CD4-positive, CD25-positive, alpha-beta regulatory T cell (primary cell): ENCODE measurements at regions not wholly inside any gene's neighbourhood (a gene's known extent, or its start where the extent isn't known, plus 50 kb on each side); places are given as distances from the start of the nearest gene placed in this dataset.

ENCODE experiments used
- ATAC-seq, 2 donors: fragments of 150-1000 bp; cut with Tn5 transposase; one replicate each; pipeline ENCODE4 v1.10.0; 2021; ENCODE audit warnings: low read depth in 2 of 2, moderate number of reproducible peaks in 2 of 2, moderate library complexity in 1 of 2
- DNase-seq, 3 donors: peaks; one replicate each; pipeline versions ENCODE4 v3.0.0 to v3.0.0-alpha.2; 2012 to 2022; ENCODE audit warnings: mixed read lengths in 1 of 3
- H3K27ac ChIP-seq: one replicate; pipeline ENCODE4 v1.7.0; 2013; ENCODE audit warnings: mild to moderate bottlenecking, low read length; ENCODE audit not compliant: insufficient read depth, poor library complexity, severe bottlenecking
- H3K27me3 ChIP-seq: one replicate; pipeline ENCODE4 v1.7.0; 2013; ENCODE audit warnings: low read length; ENCODE audit not compliant: control insufficient read depth, insufficient read depth
- H3K36me3 ChIP-seq: one replicate; pipeline ENCODE4 v1.7.0; 2013; ENCODE audit warnings: mild to moderate bottlenecking, low read length, moderate library complexity; ENCODE audit not compliant: control insufficient read depth, insufficient read depth
- H3K4me1 ChIP-seq: 2 replicates; pipeline ENCODE4 v1.7.0; 2013; ENCODE audit warnings: mild to moderate bottlenecking, low read length; ENCODE audit not compliant: insufficient read depth, control insufficient read depth, poor library complexity, severe bottlenecking
- H3K4me3 ChIP-seq: one replicate; pipeline ENCODE4 v1.7.0; 2013; ENCODE audit warnings: low read depth, mild to moderate bottlenecking, low read length, moderate library complexity
- H3K9me3 ChIP-seq, 2 experiments: 1 replicate in 1 of 2; 2 replicates in 1 of 2; pipeline ENCODE4 v1.7.0; 2013; ENCODE audit warnings: low read length in 2 of 2, mild to moderate bottlenecking in 1 of 2, moderate library complexity in 1 of 2; ENCODE audit not compliant: control insufficient read depth in 2 of 2
- H3K27ac Mint-ChIP-seq, 3 donors: one replicate each; pipeline ENCODE4 v1.8.0; 2020 to 2022; ENCODE audit warnings: mild to moderate bottlenecking in 3 of 3, mixed read lengths in 3 of 3, moderate library complexity in 2 of 3
- H3K27me3 Mint-ChIP-seq: one replicate; pipeline ENCODE4 v1.8.0; 2022; ENCODE audit warnings: mild to moderate bottlenecking, mixed read lengths
- H3K36me3 Mint-ChIP-seq: one replicate; pipeline ENCODE4 v1.8.0; 2020; ENCODE audit warnings: mixed read lengths
- H3K4me1 Mint-ChIP-seq, 4 donors: one replicate each; pipeline ENCODE4 v1.8.0; 2020 to 2022; ENCODE audit warnings: mixed read lengths in 4 of 4, mild to moderate bottlenecking in 1 of 4
- H3K4me3 Mint-ChIP-seq, 4 donors: one replicate each; pipeline ENCODE4 v1.8.0; 2020 to 2022; ENCODE audit warnings: mild to moderate bottlenecking in 4 of 4, mixed read lengths in 4 of 4, moderate library complexity in 3 of 4
- H3K9me3 Mint-ChIP-seq, 7 donors: one replicate each; pipeline ENCODE4 v1.8.0; 2020 to 2022; ENCODE audit warnings: mixed read lengths in 7 of 7, mild to moderate bottlenecking in 3 of 7, moderate library complexity in 2 of 7

DNA sequence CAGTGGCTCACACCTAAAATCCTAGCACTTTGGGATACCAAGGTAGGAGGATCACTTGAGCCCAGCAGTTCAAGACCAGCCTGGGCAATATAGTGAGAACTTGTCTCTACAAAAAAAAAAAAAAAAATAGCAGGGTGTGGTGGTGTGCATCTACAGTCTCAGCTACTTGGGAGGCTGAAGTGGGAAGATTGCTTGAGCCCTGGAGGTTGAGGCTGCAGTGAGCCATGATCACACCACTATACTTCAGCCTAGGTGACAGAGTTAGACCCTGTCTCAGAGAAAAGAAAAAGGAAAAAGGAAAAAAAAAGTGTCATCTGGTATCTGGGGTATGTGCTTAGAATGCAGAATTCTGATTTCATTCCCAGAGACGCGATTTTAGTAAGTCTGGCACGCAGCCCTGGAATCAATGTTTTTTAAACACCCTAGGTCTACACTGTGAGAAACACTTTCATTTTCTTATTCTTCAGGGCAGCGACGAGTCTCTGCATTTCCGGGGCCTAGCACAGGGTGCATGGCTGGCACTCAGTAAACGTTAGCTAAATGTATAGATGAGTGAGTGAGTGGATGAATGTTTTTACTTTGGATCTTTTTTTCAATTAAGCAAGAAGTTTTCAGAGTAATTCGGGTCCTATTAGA lies 243.8 kb upstream of the PWP1 start:
- H3K27ac ChIP-seq, result no peak overlapping the region
- peaks cover 0 to 50% (median 14%) of the 10 kb centered on the region in 4 donors for H3K4me1 Mint-ChIP-seq

DNA sequence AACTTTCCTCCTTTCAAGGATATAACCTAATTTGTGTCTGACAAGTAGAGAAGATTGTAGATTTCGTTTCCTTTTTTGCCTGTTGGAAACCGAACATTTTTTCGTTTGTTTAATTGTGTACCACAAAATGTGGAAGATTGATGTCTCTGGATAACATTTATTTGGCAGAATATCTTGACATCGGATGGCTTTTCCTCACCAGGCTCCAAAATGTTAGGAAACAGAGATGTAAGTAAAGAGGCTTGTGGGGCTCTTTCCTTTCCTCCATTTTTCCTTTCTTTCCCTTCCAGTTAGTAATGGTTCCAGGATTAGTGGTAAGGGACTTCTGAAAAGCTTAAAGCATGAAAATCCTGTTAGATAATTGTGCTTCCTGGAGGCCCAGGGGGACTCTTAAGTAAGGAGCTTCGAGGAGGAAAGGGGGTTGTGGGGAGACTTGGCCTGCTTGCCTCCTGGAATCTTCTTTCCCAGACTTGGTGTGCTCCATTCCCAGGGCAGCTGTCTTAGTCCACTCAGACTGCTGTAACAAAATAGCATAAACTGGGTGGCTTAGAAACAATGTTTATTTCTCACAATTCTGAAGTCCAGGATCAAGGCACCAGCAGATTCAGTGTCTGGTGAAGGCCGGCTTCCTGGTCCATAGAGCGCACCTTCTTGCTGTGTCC lies 243.1 kb upstream of the PWP1 start:
- H3K27ac Mint-ChIP-seq, result peak overlapping the region in 2 of 3 donors; percentile 77 to 87
- peak overlapping the region; percentile 60 for H3K4me3 ChIP-seq
- H3K4me1 Mint-ChIP-seq, result peaks cover 0 to 50% (median 14%) of the 10 kb centered on the region in 4 donors
- H3K9me3 ChIP-seq, result no peaks in the 10 kb centered on the region
- no peak for ATAC-seq
- peak overlapping the region; percentile 70 to 87 (median 76) for H3K4me3 Mint-ChIP-seq
- no peak overlapping the region for H3K27ac ChIP-seq
- H3K36me3 ChIP-seq, result no peaks in the 10 kb centered on the region
- peaks cover 8% of the 10 kb centered on the region for H3K36me3 Mint-ChIP-seq
- DNase-seq, result peak in 1 of 3 donors; percentile 4
- H3K27me3 Mint-ChIP-seq, result no peaks in the 10 kb centered on the region
- H3K9me3 Mint-ChIP-seq, result peaks cover 0 to 2% (median 0%) of the 10 kb centered on the region in 7 donors
- H3K27me3 ChIP-seq, result no peaks in the 10 kb centered on the region
- no peaks in the 10 kb centered on the region for H3K4me1 ChIP-seq

More for the DNA sequence above, 243.8 kb upstream of the PWP1 start:
- Histone ChIP-seq H3K27me3 (no peaks in the 10 kb centered on the region), H3K4me3 (peak overlapping the region; percentile 60), H3K4me1 (no peaks in the 10 kb centered on the region), H3K9me3 (no peaks in the 10 kb centered on the region), H3K36me3 (no peaks in the 10 kb centered on the region)
- ATAC-seq, result peak; percentile 85
- peak overlapping the region in 2 of 3 donors; percentile 77 to 87 for H3K27ac Mint-ChIP-seq
- no peaks in the 10 kb centered on the region for H3K27me3 Mint-ChIP-seq
- H3K36me3 Mint-ChIP-seq, result peaks cover 8% of the 10 kb centered on the region
- DNase-seq, result peak in 2 of 3 donors; percentile 14 to 56
- peaks cover 0 to 2% (median 0%) of the 10 kb centered on the region in 7 donors for H3K9me3 Mint-ChIP-seq
- peak overlapping the region; percentile 70 to 87 (median 76) for H3K4me3 Mint-ChIP-seq

DNA sequence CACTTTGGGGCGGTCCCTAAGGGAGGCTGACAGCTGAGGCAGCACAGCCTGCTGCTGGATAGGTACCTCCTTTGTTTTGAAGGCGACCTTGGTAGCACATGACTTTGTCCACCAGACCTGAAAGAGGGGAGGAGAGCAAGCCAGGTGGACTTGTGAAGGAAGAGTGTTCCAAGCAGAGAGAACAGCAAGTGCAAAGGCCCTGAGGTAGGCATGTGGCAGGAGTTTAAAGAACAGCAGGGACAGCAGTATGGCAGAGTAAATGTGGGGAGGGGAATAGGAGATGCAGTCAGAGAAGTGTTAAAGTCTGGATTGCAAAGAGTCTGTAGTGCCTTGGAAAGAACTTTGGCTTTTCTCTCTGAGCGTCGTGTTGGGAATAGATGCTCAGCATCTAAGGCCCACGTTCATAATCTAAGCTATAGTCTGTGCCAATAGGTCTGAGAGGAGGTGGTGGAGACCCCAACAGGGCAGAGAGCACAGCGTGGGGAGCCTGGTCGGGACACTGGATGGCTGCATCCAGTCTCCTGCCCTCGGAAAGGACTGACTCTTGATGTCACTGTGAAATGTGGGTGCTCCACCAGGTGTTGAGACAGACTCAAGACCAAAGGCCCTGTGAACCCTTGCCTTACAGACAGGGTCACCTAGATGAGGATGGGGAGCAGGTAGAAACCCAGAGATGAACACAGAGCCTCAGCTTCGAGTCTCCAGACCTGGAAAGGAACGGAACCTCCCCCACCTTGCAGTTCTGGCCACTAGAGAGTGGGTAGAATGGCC lies 242.1 kb upstream of the PWP1 start:
- Histone ChIP-seq H3K9me3 (no peaks in the 10 kb centered on the region), H3K27me3 (no peaks in the 10 kb centered on the region), H3K27ac (no peak overlapping the region), H3K4me3 (no peak overlapping the region), H3K4me1 (no peaks in the 10 kb centered on the region), H3K36me3 (no peaks in the 10 kb centered on the region)
- Mint-ChIP-seq H3K36me3 (peaks cover 8% of the 10 kb centered on the region), H3K27ac (peak overlapping the region in 2 of 3 donors; percentile 7 to 87), H3K4me3 (peak overlapping the region in 1 of 4 donors; percentile 41), H3K9me3 (peaks cover 0 to 1% (median 0%) of the 10 kb centered on the region in 7 donors), H3K27me3 (no peaks in the 10 kb centered on the region), H3K4me1 (peaks cover 0 to 53% (median 14%) of the 10 kb centered on the region in 4 donors)
- no peak for ATAC-seq
- DNase-seq, result no peak

DNA sequence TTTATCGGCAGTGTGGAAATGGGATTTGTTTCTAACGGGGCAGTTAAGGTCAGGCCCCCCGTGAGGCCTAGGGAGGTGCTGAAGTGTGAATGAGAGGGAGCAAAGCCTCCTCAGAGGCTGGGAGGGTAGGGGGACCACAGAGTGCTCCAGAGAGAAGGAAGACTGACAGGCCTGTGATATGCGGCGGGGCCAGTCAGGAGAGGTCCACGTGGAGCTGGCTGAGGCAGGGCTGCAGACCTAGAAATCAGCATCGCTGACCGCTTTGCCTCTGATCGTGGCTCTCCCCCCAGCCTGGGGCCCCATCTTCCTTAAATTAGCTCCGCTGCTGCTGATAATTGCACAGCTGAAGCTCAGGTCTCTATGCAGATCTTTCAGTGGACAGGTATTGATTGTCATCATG lies 240.8 kb upstream of the PWP1 start:
- Histone ChIP-seq H3K27ac (no peak overlapping the region), H3K9me3 (no peaks in the 10 kb centered on the region), H3K27me3 (no peaks in the 10 kb centered on the region), H3K4me1 (no peaks in the 10 kb centered on the region), H3K4me3 (no peak overlapping the region), H3K36me3 (no peaks in the 10 kb centered on the region)
- ATAC-seq (no peak), DNase-seq (no peak)
- peaks cover 8% of the 10 kb centered on the region for H3K36me3 Mint-ChIP-seq
- H3K27me3 Mint-ChIP-seq, result no peaks in the 10 kb centered on the region
- peaks cover 0 to 44% (median 12%) of the 10 kb centered on the region in 4 donors for H3K4me1 Mint-ChIP-seq
- H3K9me3 Mint-ChIP-seq, result peaks cover 0 to 1% (median 0%) of the 10 kb centered on the region in 7 donors
- no peak overlapping the region for H3K27ac Mint-ChIP-seq
- H3K4me3 Mint-ChIP-seq, result no peak overlapping the region

DNA sequence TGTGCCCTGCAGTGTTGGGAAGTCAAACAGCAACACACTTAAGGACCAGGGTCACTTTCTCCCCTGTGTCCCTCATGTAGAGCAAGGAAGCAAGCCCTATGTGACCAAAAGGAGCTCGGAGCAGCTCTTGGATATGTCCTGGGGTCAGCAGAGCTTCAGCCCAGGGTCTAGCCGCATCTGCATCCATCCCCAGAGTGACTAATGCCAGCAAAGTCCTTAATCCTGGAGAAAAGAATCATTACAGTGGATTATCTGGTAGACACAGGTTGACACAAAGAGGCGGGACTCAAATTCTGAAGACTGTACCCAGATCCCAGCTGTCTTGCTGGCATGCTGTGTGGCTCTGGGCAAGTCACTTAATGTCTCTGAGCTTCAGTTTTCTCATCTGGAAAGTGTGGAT lies 239.1 kb upstream of the PWP1 start:
- peaks cover 0 to 1% (median 0%) of the 10 kb centered on the region in 7 donors for H3K9me3 Mint-ChIP-seq
- no peak for ATAC-seq
- peaks cover 4 to 29% (median 12%) of the 10 kb centered on the region in 4 donors for H3K4me1 Mint-ChIP-seq
- Histone ChIP-seq H3K4me3 (no peak overlapping the region), H3K27me3 (no peaks in the 10 kb centered on the region), H3K4me1 (no peaks in the 10 kb centered on the region), H3K27ac (no peak overlapping the region), H3K9me3 (no peaks in the 10 kb centered on the region), H3K36me3 (no peaks in the 10 kb centered on the region)
- peaks cover 11% of the 10 kb centered on the region for H3K36me3 Mint-ChIP-seq
- H3K27me3 Mint-ChIP-seq, result no peaks in the 10 kb centered on the region
- H3K27ac Mint-ChIP-seq, result no peak overlapping the region
- DNase-seq, result no peak
- peak overlapping the region in 1 of 4 donors; percentile 56 for H3K4me3 Mint-ChIP-seq

DNA sequence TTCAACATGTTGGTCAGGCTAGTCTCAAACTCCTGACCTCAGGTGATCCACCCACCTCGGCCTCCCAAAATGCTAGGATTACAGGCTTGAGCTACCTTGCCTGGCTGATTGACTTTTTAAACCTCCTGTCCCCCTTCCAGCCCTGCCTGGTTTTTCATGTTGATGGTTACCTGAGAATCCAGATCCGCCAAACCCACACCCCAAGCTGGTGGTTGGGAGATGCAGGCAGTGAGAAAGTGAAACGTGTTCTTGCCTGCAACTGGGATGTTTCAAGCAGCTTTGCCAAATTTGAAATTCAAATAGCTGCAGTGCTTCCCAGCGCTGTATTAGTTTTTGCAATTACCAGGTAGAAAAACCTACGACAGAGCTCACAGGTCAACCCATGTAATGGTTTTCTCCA lies 238.3 kb upstream of the PWP1 start:
- H3K27ac Mint-ChIP-seq, result no peak overlapping the region
- Histone ChIP-seq H3K36me3 (no peaks in the 10 kb centered on the region), H3K9me3 (no peaks in the 10 kb centered on the region), H3K27ac (no peak overlapping the region), H3K4me1 (no peaks in the 10 kb centered on the region), H3K27me3 (no peaks in the 10 kb centered on the region), H3K4me3 (no peak overlapping the region)
- no peak overlapping the region for H3K4me3 Mint-ChIP-seq
- no peak for ATAC-seq
- H3K9me3 Mint-ChIP-seq, result peaks cover 0 to 3% (median 0%) of the 10 kb centered on the region in 7 donors
- DNase-seq, result no peak
- peaks cover 11% of the 10 kb centered on the region for H3K36me3 Mint-ChIP-seq
- H3K4me1 Mint-ChIP-seq, result peaks cover 0 to 28% (median 15%) of the 10 kb centered on the region in 4 donors
- no peaks in the 10 kb centered on the region for H3K27me3 Mint-ChIP-seq

DNA sequence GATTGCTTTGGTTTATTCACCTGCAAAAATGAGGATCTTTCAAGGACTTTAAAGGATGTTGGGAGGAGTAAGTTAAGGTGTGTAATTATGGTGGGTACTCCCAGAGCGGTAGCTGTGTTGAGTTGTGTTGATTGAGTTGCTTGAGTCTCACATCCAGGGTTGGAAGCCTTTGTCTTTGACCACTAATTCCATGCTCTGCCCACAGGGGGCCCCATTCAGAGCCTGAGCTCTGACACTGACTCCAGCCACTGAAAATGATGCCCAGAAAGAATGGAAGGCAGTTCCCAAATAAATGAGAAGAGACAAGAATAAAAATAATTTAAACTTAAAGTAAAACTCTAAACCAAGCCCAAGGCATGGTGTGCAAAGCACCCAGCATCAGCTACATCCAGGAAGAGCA lies 237.4 kb upstream of the PWP1 start:
- no peaks in the 10 kb centered on the region for H3K4me1 ChIP-seq
- no peaks in the 10 kb centered on the region for H3K27me3 ChIP-seq
- no peak overlapping the region for H3K27ac ChIP-seq
- peaks cover 16% of the 10 kb centered on the region for H3K36me3 Mint-ChIP-seq
- H3K4me1 Mint-ChIP-seq, result peaks cover 0 to 31% (median 15%) of the 10 kb centered on the region in 4 donors
- no peak for ATAC-seq
- H3K4me3 ChIP-seq, result no peak overlapping the region
- peak overlapping the region in 1 of 4 donors; percentile 46 for H3K4me3 Mint-ChIP-seq
- H3K27me3 Mint-ChIP-seq, result no peaks in the 10 kb centered on the region
- no peak overlapping the region for H3K27ac Mint-ChIP-seq
- H3K36me3 ChIP-seq, result no peaks in the 10 kb centered on the region
- peaks cover 0 to 6% (median 1%) of the 10 kb centered on the region in 7 donors for H3K9me3 Mint-ChIP-seq
- H3K9me3 ChIP-seq, result no peaks in the 10 kb centered on the region
- no peak for DNase-seq
